HG03354 (cell line): ENCODE measurements at regions not wholly inside any gene's neighbourhood (a gene's known extent, or its start where the extent isn't known, plus 50 kb on each side); places are given as distances from the start of the nearest gene placed in this dataset.
"Not testable (repeated sequence)": the region's sequence is repeated elsewhere in the genome, so short reads cannot be mapped to it uniquely, and the experiment has no call there.

Source experiments
- ATAC-seq: cut with Tn5 transposase; IDR thresholded peaks from one replicate; pipeline ENCODE4 v1.9.1; 2021; ENCODE audit warnings: mild to moderate bottlenecking; ENCODE audit not compliant: unreplicated experiment, poor library complexity, severe bottlenecking

DNA sequence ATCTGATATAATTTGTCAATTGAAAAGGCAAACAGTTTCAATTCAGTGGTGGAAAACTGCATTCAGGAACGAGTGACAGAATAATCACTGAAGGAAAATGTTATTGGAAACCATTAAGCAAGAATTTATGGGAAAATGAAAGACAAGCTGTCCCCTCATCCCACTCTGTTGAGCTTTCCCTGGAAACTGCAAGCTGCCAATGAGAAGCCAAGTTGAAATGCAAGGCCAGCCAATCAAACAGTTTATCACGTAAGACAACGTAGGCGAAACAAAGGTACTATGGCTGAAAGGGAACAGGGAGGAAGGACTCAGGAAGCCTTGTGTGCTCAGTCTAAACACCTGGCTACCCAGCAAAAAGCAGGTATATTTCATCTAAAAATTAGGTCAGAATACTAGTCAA, 187.9 kb upstream of the ATP10A start:
- ATAC-seq, result no peak

DNA sequence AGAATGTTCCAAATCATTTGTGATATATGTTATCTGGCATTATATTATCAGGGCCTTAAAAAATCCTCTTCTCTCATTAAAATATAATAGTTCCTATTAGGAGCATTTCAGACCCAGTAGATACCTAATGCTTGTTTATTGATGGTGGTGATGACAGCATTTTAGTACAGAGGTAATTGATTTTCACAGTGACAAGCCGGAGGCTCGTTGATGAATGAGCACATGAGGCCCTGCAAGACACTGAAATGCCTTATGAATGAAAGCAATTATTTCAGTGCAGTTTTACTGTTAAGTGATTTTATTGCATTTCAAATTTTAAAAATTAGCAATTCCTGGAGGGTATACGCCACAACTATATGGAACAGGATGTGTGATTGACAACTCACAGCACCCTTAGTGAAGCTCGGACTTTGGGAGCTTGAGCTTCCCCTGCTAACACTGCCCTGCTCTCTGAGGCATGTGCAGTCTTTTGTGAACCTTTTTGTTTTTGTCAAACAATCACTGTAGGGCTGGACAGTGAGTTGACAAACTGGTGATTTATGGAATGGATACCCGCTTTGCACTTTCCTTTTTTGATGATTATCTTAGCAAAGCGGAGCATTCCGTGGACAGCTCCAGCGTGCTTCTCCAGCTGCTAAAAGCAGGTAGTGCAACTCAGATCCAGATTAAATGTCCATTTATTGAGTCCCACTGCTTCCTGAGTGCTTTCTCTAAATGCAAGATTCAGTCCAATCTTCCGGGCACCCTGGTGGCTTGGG, 187.0 kb upstream of the ATP10A start:
- no peak for ATAC-seq

DNA sequence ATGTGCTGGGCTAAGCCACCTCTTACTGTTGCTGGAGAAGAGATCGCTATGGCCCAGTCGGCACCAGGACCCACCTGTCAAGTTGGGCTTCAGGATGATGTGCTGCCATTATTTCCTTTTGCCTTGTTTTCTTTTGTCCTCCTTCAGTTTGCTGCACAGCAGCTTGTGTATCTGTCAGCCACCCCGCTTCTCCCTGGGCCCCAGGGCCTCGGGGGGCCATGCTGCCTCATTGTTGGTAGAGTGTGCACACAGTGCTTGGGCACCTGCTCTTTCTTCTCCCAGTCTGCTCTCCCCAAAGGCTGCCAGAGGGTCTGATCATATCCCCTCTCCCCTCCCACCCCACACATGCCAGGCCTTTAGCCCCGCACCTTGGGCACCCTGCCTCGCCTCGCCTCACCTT, 185.5 kb upstream of the ATP10A start:
- no peak for ATAC-seq

DNA sequence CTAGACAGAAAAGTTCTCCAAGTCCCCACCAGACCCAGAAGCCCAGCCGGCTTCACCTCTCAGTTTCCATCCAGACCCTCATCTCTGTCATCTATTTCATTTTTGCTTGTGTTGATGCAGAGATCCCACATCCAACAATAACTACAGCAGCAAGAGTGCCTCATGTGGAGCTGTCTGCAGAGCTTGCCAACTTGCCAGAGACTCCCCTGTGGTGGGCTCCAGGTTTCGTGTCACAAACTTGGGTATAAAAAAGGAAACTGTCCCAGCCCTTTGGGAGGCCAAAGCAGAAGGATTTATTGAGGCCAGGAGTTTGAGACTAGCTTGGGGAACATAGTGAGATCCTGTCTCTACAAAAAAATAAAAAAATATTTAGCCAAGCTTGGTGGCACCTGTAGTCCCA, 182.4 kb upstream of the ATP10A start:
- ATAC-seq, result no peak

DNA sequence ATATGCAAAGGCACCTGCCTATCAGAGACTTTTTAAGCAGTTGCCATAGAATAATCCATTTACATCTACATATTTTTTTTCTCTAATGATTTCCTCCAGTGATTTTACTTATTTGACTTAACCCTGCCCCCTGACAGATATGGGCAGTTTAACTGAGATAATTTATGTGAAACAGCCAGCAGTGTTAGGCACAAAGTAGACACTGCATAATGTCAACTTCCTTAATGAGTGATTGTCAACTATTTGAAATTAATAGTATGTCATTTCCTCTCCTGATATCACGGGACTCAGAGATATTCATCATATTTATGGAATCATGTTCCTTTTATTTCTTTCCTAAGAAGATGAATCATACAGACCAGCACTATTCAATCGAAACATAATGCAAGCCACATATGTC, 179.9 kb upstream of the ATP10A start:
- no peak for ATAC-seq

DNA sequence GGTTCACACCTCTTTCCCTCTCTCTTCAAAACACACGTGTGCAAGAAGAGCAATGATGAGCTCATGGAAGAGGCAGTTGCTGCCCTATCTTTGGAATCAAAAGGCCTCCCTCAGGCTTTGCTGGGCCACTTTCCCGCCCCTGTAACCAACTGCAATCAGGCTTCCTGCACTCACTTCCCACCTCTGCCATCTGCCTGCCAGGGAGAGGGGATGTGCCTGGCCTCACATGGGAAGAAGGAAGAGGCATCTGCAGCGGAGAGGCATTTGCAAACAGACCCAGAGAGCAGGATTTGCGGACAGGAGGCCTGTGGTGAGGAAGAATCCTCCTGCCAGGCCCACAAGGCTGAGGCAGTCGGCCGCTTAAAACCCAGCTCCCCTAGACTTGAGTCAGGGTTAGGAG, 175.6 kb upstream of the ATP10A start:
- ATAC-seq, result no peak

DNA sequence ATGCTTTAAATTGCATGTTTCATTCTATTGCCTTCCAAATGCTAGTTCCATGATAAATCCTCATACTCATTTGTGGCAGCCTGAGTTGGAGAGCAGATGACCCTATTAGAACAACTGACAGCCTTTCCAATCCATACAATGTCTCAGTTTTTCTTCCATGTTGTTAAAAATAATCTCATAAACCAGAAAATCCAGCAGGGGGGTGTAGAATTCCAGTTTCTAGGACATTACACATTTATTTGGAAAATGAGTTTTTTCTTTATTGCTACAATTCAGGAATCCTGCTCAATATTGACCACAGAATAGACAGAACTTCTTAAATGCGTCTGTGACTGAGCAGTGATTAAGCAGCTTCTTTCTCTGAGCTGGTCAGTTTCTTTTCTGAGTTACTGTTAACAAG, 174.2 kb upstream of the ATP10A start:
- ATAC-seq, result no peak

DNA sequence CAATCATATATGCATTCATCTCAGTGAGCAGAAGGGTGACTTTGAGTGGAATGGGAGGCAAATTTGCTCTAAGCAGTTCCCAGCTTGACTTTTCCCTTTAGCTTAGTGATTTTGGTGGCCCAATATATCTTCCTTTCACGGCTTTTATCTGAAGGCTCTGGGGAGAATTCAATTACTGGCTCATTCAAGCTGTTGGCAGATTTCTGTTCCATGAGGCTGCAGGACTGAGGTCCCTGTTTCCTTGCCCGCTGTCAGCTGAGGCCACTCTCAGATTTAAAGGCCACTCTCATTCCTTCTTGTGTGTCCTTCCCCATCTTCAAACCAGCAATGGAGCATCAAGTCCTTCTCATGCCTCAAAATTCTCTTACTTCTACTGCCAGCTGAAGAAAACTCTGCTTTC, 170.4 kb upstream of the ATP10A start:
- ATAC-seq, result no peak

DNA sequence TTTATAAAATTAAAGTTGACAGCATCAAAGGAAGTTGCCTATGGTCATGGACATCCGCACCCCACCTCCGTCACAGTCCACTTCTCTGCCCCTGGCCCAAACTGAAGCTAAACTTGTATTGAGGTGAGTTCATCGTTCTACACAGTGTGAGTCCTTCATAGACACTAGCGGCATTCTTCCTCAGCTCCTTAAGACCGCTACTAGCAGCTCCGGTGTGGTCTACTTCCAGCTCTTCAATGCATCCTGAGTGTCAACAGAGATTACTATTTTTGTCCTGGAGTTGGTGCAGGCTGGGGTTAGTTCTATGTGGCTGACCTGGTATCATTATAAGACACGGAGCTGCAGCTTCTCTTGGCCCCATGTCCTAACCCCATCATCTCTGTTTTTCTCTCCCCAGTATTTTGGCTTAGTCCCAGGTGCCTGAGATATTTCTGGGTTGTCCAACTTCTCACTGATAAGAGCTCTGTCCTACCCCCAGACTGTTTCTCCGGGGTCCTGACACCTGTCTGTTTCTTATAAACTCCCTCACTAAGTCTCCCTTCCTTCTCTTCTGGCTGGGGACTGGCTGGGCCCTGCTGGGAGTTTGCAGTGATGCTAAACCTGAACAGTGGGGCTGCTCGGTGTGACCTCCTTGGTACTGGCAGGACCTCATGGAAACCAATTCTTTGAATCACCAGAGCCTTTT, 169.2 kb upstream of the ATP10A start:
- no peak for ATAC-seq

DNA sequence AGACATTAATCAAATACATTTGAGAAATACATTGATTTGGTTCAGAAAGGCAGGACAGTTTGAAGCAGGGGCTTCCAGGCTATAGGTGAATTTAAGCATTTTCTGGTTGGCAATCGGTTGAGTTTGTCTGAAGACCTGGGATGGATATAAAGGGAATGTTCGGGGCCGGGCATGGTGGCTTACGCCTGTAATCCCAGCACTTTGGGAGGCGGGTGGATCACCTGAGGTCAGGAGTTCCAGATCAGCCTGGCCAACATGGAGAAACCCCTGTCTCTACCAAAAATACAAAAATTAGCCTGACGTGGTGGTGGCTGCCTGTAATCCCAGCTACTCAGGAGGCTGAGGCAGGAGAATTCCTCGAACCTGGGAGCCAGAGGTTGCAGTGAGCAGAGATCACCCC, 166.5 kb upstream of the ATP10A start:
- not testable (repeated sequence) for ATAC-seq

DNA sequence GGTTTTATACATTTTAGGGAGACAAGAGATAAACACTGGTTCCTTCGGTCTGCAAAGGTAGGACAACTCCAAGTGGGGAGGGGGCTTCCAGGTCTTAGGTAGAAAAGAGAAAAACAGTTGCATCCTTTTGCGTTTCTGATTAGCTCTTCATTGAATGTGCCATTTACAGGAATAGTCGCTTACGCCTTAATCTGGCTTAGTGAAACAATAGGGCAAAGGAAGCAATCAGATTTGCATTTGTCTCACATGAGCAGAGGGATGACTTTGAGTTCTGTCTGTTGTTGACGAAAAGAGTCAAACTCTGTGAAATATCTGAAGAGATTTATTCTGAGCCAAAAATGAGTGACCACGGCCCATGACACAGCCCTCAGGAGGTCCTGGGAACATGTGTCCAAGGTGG, 166.0 kb upstream of the ATP10A start:
- ATAC-seq, result no peak

DNA sequence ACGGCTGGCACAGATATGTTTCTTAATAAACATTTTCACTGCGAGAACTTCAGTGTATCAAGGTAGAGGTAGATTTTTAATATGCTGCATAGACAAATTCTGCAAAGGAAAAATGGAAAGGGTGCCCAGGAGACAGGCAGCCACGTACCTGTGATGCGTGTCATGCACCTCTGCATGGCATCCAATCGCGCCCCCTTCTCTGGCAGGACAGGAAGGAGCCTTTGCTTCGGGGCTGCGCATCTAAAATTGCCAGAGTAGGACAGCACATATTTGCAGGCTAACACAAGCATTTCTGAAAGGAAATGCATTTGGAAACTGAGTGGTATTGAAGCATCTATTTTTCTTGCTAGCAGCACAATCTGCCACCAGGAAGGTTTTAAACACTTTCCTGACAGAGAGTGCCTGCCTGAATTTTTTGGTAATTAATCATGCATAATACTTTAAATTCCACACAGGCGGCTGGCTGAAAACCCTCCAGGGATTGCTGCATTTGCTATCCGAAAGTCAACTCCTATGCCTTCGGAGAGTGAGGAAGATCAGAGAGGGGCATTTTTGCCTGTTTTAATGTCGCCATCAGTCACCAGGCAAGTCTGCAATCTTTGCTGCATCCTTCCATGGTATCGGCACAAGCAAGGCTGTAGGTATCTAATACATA, 165.1 kb upstream of the ATP10A start:
- ATAC-seq, result no peak

DNA sequence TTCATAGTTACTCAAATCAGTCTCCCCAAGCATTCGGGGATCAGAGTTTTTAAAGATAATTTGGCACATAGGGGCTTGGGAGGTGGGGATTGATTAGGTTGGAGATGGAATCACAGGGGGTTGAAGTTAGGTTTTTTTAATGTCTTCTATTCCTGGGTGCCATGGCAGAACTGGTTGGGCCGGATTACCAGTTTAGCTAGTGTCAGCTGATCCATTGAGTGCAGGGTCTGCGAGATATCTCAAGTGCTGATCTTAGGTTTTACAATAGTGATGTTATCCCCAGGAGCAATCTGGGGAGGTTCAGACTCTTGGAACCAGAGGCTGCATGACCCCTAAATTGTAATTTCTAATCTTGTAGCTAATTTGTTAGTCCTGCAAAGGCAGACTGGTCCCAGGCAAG, 163.5 kb upstream of the ATP10A start:
- ATAC-seq, result not testable (repeated sequence)

DNA sequence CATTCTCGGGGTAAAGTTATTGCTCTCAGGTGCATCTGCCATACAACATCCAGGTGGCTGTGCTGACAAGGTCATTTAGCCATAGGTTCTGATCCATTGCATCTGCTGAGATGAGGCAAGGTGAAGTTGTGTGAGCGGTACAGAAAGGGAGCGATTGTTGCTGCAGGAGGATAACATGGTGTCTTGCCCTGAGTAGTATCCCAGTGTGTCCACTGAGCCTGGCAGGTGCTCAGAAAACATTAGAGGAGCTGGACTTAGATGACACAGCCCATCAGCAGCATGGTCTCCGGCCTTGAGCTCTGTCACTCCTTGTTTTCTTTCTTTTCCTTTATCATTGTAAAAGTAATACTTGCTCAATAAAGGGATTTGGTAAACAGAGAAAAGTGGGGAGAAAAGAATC, 161.1 kb upstream of the ATP10A start:
- no peak for ATAC-seq

DNA sequence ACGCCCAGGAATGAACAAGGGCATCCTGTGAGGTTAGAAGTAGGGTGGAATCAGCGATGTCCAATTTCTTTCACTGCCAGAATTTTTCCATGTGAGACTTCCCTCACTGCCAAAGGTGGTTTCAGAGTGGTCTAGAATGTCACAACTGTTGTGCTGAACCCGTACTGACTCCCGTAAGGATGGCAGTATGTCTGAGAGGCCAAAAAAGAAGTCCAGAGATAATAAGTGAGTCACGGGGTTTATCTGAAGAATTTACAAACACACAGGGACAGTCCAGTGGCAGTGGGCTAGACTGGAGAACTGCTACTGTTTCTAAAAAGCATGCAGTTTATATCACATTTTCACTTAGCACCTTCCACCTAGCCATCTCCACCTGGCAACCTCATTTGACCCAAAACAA, 160.6 kb upstream of the ATP10A start:
- ATAC-seq, result no peak

DNA sequence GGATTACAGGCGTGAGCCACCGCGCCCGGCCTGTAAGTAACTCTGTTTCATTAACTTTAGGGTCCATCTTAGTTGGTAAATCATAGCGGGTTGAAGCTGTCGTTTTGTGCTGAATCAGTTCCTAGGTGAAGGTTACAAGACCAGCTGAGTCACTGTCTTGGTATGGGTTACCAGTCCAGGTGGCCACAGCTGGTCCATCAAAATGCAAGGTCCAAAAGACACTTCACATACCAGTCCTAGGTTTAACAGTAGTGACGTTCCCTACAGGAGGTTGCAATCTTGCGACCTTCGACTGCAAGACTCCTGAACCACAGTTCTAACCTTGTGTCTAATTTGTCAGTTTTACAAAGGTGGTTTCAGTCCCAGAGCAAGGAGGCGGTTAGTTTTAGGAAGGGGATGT, 160.1 kb upstream of the ATP10A start:
- ATAC-seq, result no peak

DNA sequence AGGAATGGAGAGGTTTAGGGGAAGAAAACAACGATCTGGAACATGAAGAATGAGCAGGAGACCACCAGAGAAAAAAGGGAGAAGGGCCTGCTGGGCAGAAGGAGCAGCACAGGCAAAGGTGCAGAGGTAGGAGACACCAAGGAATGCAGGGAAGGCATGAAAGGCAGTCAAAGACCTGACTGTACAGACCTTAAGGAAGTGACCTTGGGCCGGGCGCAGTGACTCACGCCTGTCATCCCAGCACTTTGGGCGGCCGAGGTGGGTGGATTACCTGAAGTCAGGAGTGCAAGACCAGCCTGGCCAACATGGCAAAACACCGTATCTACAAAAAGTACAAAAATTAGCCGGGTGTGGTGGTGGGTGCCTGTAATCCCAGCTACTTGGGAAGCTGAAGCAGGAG, 157.7 kb upstream of the ATP10A start:
- ATAC-seq, result no peak

DNA sequence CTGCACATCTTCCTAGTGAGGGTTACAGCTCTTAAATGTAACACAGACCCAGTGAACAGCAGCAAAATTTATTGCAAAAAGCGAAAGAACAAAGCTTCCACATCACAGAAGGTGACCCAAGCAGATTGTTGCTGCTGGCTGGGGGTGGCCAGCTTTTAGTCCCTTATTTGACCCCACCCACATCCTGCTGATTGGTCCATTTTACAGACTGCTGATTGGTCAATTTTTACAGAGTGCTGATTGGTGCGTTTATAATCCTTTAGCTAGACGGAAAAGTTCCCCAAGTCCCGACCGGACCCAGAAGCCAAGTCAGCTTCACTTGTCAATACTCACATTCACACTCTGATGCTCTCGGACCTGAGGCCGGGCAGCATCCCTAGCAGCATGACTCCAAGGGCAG, 154.5 kb upstream of the ATP10A start:
- ATAC-seq, result no peak

DNA sequence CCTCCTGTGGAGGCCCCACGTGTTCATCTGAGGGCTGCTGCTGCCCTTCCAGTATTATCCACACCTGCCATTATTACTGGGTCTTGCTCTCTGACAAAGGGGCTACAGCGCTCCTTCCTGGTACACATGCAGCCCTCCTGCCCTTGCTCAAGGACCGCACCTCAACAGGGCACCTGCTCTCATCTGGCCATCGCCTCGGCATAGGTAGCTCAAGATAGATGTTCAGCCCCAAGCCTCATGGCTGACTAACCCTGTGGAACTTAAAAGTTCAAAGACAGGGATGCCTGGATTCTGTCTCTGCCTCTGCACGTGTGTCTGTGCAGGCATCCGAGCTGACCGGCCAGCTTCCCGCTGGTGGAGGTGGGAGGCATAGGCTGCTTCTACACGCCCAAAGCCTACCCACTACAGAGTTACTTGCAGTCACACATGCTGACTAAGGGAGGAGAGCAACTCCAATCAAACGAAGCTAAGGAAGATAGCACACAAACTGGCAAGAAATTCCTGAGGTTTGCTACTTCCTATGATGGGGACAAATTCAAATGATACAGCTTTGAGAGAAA, 152.5 kb upstream of the ATP10A start:
- no peak for ATAC-seq

DNA sequence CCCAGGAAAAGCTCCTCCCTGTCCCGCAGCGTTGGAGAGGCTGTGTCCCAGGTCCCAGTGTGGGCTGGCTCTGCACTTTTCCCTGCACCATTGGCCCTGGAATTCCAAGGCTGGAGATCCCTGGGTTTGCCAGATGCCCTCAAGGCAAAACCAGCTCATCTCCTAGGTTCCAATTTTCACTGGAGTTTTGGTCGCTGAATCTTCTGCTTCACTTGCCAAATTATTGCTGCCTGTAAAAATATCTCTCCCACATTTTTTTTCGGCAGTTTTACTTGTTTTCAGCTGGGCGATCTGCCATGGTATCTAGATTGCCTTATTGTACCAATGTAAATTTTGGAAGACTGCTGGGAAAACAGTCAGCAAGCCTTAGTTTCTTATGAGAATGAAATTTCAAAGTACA, 150.9 kb upstream of the ATP10A start:
- no peak for ATAC-seq

DNA sequence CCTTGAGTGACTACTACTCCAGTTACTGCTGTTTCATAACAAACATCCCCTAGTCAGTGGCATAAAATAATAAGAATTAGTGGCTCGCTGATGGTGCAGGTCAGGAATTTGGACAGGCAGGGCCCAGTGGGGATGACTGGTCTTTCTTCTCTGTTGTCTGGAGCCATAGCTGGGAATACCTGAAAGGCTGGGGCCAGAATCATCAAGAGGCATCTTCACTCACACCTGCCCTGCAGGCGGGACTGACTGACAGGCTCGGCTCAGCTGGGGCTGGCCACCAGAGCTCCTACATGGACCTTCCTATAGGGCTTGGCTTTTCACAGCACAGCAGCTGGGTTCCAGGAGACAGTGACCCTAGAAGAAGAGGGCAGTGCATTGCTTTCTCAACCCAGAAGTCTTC, 148.8 kb upstream of the ATP10A start:
- no peak for ATAC-seq
